ENCODE measurements at regions not wholly inside any gene's neighbourhood (a gene's known extent, or its start where the extent isn't known, plus 50 kb on each side); places are given as distances from the start of the nearest gene placed in this dataset.
A peak's percentile ranks its signal among the peaks of the same experiment; 100 is the strongest.

GRCh38 chr2:239602290-239603282, 201.8 kb upstream of the HDAC4 start:
- H3K27ac ChIP-seq = no peak overlapping the region
- no peak overlapping the region for H3K4me3 ChIP-seq
- H3K4me1 ChIP-seq = no peaks in the 10 kb centered on the region
- intact Hi-C loops (cut with DNase I) = no loop called here
- no peaks in the 10 kb centered on the region for H3K27me3 ChIP-seq
- ATAC-seq (no peak), DNase-seq (no peak)
- TF ChIP-seq CTCF (IDR thresholded peaks at IDR 0.05) = no peak
- no peak for TF ChIP-seq POLR2A (IDR thresholded peaks at IDR 0.05)
- 69 to 70% methylated on average over 21 to 30 of the region's 30 CpGs for WGBS, 2 donors
- no peaks in the 10 kb centered on the region for H3K36me3 ChIP-seq (replicated peaks in 1 of 2; ENCODE audit: insufficient read depth in 1 of 2, low read depth in 2 of 2)
- peaks cover 0 to 6% (median 0%) of the 10 kb centered on the region in 3 donors for H3K9me3 ChIP-seq

- H3K36me3 ChIP-seq (replicated peaks in 1 of 2; ENCODE audit: insufficient read depth in 1 of 2, low read depth in 2 of 2) = no peaks in the 10 kb centered on the region
- 77 to 84% methylated on average over 7 of the region's 7 CpGs for WGBS, 2 donors
- H3K4me1 ChIP-seq = no peaks in the 10 kb centered on the region
- no peaks in the 10 kb centered on the region for H3K27me3 ChIP-seq
- TF ChIP-seq CTCF (IDR thresholded peaks at IDR 0.05) (no peak), POLR2A (IDR thresholded peaks at IDR 0.05) (no peak)
- intact Hi-C loops (cut with DNase I) = no loop called here
- ATAC-seq = no peak
- no peak overlapping the region for H3K4me3 ChIP-seq
- peaks cover 0 to 6% (median 0%) of the 10 kb centered on the region in 3 donors for H3K9me3 ChIP-seq
- peak in 1 of 4 donors; percentile 6 for DNase-seq
- H3K27ac ChIP-seq = no peak overlapping the region
These were observed 201.1 kb upstream of the HDAC4 start for GRCh38 chr2:239601880-239602279.

- 62 to 64% methylated on average over 12 to 15 of the region's 15 CpGs for WGBS, 2 donors
- Histone ChIP-seq H3K27me3 (no peaks in the 10 kb centered on the region), H3K4me1 (no peaks in the 10 kb centered on the region), H3K4me3 (no peak overlapping the region), H3K27ac (no peak overlapping the region), H3K9me3 (peaks cover 0 to 6% (median 0%) of the 10 kb centered on the region in 3 donors), H3K36me3 (replicated peaks in 1 of 2; ENCODE audit: insufficient read depth in 1 of 2, low read depth in 2 of 2) (no peaks in the 10 kb centered on the region)
- intact Hi-C loops (cut with DNase I) = no loop called here
- no peak for ATAC-seq
- DNase-seq = peak in 3 of 4 donors; percentile 0 to 5 (median 4)
- TF ChIP-seq CTCF (IDR thresholded peaks at IDR 0.05) = no peak
- no peak for TF ChIP-seq POLR2A (IDR thresholded peaks at IDR 0.05)
These were observed 200.5 kb upstream of the HDAC4 start for GRCh38 chr2:239601201-239601851.

GRCh38 chr2:239600650-239601049, 199.8 kb upstream of the HDAC4 start:
- TF ChIP-seq CTCF (IDR thresholded peaks at IDR 0.05) (no peak), POLR2A (IDR thresholded peaks at IDR 0.05) (no peak)
- DNase-seq (no peak), ATAC-seq (no peak)
- H3K9me3 ChIP-seq = peaks cover 0 to 6% (median 0%) of the 10 kb centered on the region in 3 donors
- H3K27me3 ChIP-seq = no peaks in the 10 kb centered on the region
- H3K36me3 ChIP-seq (replicated peaks in 1 of 2; ENCODE audit: insufficient read depth in 1 of 2, low read depth in 2 of 2) = no peaks in the 10 kb centered on the region
- no peak overlapping the region for H3K4me3 ChIP-seq
- 59 to 65% methylated on average over 4 to 5 of the region's 5 CpGs for WGBS, 2 donors
- no peaks in the 10 kb centered on the region for H3K4me1 ChIP-seq
- H3K27ac ChIP-seq = no peak overlapping the region
- intact Hi-C loops (cut with DNase I) = no loop called here
